ENCODE measurements at regions not wholly inside any gene's neighbourhood (a gene's known extent, or its start where the extent isn't known, plus 50 kb on each side); places are given as distances from the start of the nearest gene placed in this dataset.
"Not testable (repeated sequence)": the region's sequence is repeated elsewhere in the genome, so short reads cannot be mapped to it uniquely, and the experiment has no call there.

- no peak for DNase-seq (ENCODE audit: insufficient read length, low spot score)
- TF ChIP-seq SPI1 (IDR thresholded peaks at IDR 0.05; ENCODE audit: low read depth, low read length) (no peak), PAX5 (IDR thresholded peaks at IDR 0.05; ENCODE audit: insufficient read depth, low read length, severe bottlenecking) (no peak), TAF1 (IDR thresholded peaks at IDR 0.05; ENCODE audit: low read depth, low read length) (no peak), POU2F2 (IDR thresholded peaks at IDR 0.05; ENCODE audit: low read depth, low read length) (no peak), POLR2A (IDR thresholded peaks at IDR 0.05; ENCODE audit: low read depth, low read length) (no peak), POLR2AphosphoS5 (IDR thresholded peaks at IDR 0.05; ENCODE audit: low read depth, low read length) (no peak)
- FAIRE-seq = no peak
Measured at GRCh38 chr12:17020765-17021164, 414.8 kb upstream of the LMO3 start.

GRCh38 chr12:17017402-17017801, 411.4 kb upstream of the LMO3 start:
- no peak for TF ChIP-seq PAX5 (IDR thresholded peaks at IDR 0.05; ENCODE audit: insufficient read depth, low read length, severe bottlenecking)
- no peak for DNase-seq (ENCODE audit: insufficient read length, low spot score)
- FAIRE-seq = no peak

DNA sequence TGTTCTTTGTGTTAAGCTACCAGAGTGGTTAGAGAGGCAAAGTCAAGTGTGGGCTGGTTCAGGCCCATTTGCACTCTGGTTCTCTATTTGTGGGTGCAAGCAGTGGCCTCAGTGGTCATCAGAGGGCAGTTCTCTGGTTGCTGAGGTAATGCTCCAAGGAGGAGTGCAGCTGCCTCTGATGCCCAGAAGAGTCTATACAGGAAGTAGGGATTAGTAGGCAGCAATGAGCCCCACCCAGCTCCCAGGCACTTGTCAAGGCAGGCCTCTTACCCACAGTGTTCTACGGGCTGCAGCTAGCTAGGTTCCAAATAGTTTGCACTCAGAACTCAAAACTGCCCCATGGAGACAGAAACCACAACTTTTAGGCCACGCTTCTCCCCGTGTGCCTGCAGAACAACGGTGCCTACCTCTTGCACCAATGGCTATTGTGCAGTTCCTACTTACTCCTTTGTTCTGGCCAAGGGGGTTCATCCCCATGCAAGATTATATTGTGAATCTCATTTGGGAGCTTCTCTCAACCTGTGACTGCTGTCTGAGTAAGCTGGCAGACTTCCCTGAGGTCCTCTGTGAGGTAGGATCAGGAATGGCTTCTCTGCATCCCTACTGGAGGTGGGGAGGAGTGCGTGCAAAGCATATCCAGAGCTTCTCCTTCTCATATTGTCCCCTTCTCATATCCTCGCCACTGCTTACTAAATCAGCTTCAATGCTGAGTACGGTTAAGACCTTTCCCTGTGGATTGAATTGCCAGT, 410.3 kb upstream of the LMO3 start:
- DNase-seq (ENCODE audit: insufficient read length, low spot score) (no peak), FAIRE-seq (no peak)
- TF ChIP-seq TAF1 (IDR thresholded peaks at IDR 0.05; ENCODE audit: low read depth, low read length) = no peak
- TF ChIP-seq POU2F2 (IDR thresholded peaks at IDR 0.05; ENCODE audit: low read depth, low read length) = no peak
- TF ChIP-seq PAX5 (IDR thresholded peaks at IDR 0.05; ENCODE audit: insufficient read depth, low read length, severe bottlenecking) = no peak
- no peak for TF ChIP-seq SPI1 (IDR thresholded peaks at IDR 0.05; ENCODE audit: low read depth, low read length)
- no peak for TF ChIP-seq POLR2A (IDR thresholded peaks at IDR 0.05; ENCODE audit: low read depth, low read length)
- no peak for TF ChIP-seq POLR2AphosphoS5 (IDR thresholded peaks at IDR 0.05; ENCODE audit: low read depth, low read length)

DNA sequence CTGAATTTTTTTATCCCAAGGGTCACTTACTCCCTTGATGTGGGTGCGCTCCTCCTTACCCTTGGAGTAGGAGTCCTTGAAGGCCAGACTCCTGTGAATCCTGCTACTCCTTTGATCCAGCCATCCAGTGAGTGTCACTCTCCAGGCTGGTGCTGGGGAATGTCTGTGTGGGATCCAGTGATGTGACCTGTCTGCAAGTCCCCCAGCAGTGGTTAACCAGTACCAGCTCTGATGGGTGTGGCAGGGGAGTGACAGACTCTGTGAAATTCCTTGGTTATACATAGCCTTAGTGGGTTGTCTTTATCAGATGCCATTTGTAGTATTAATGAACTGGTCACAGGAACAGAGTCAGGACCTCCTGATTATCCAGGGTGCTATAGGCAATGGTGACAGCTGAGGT, 409.5 kb upstream of the LMO3 start:
- FAIRE-seq (no peak), DNase-seq (ENCODE audit: insufficient read length, low spot score) (no peak)
- TF ChIP-seq POU2F2 (IDR thresholded peaks at IDR 0.05; ENCODE audit: low read depth, low read length) = no peak
- no peak for TF ChIP-seq POLR2AphosphoS5 (IDR thresholded peaks at IDR 0.05; ENCODE audit: low read depth, low read length)
- TF ChIP-seq POLR2A (IDR thresholded peaks at IDR 0.05; ENCODE audit: low read depth, low read length) = no peak

- DNase-seq (ENCODE audit: insufficient read length, low spot score); FAIRE-seq: not testable (repeated sequence)
Measured at GRCh38 chr12:17007442-17008040, 401.6 kb upstream of the LMO3 start.

GRCh38 chr12:16998538-16998937, 392.6 kb upstream of the LMO3 start:
- not testable (repeated sequence) for DNase-seq (ENCODE audit: insufficient read length, low spot score); FAIRE-seq

GRCh38 chr12:16984484-16984883, 378.5 kb upstream of the LMO3 start:
- TF ChIP-seq POU2F2 (IDR thresholded peaks at IDR 0.05; ENCODE audit: low read depth, low read length) = no peak
- no peak for TF ChIP-seq POLR2AphosphoS5 (IDR thresholded peaks at IDR 0.05; ENCODE audit: low read depth, low read length)
- TF ChIP-seq SPI1 (IDR thresholded peaks at IDR 0.05; ENCODE audit: low read depth, low read length) = peak; percentile 80
- no peak for TF ChIP-seq TAF1 (IDR thresholded peaks at IDR 0.05; ENCODE audit: low read depth, low read length)
- no peak for TF ChIP-seq PAX5 (IDR thresholded peaks at IDR 0.05; ENCODE audit: insufficient read depth, low read length, severe bottlenecking)
- FAIRE-seq = no peak
- DNase-seq (ENCODE audit: insufficient read length, low spot score) = no peak

GRCh38 chr12:16972923-16973770, 367.2 kb upstream of the LMO3 start:
- TF ChIP-seq POU2F2 (IDR thresholded peaks at IDR 0.05; ENCODE audit: low read depth, low read length) = no peak
- TF ChIP-seq POLR2AphosphoS5 (IDR thresholded peaks at IDR 0.05; ENCODE audit: low read depth, low read length) = no peak
- TF ChIP-seq POLR2A (IDR thresholded peaks at IDR 0.05; ENCODE audit: low read depth, low read length) = no peak
- no peak for TF ChIP-seq PAX5 (IDR thresholded peaks at IDR 0.05; ENCODE audit: insufficient read depth, low read length, severe bottlenecking)
- TF ChIP-seq TAF1 (IDR thresholded peaks at IDR 0.05; ENCODE audit: low read depth, low read length) = no peak
- TF ChIP-seq SPI1 (IDR thresholded peaks at IDR 0.05; ENCODE audit: low read depth, low read length) = no peak
- FAIRE-seq (no peak), DNase-seq (ENCODE audit: insufficient read length, low spot score) (no peak)

GRCh38 chr12:16962889-16963288, 356.9 kb upstream of the LMO3 start:
- FAIRE-seq (no peak), DNase-seq (ENCODE audit: insufficient read length, low spot score) (no peak)
- TF ChIP-seq TAF1 (IDR thresholded peaks at IDR 0.05; ENCODE audit: low read depth, low read length) (no peak), POLR2AphosphoS5 (IDR thresholded peaks at IDR 0.05; ENCODE audit: low read depth, low read length) (no peak), POLR2A (IDR thresholded peaks at IDR 0.05; ENCODE audit: low read depth, low read length) (no peak), PAX5 (IDR thresholded peaks at IDR 0.05; ENCODE audit: insufficient read depth, low read length, severe bottlenecking) (no peak)

- FAIRE-seq (no peak), DNase-seq (ENCODE audit: insufficient read length, low spot score) (no peak)
Measured at GRCh38 chr12:16955083-16955657, 349.2 kb upstream of the LMO3 start.

More at GRCh38 chr12:16955083-16955657, 349.2 kb upstream of the LMO3 start:
- TF ChIP-seq TAF1 (IDR thresholded peaks at IDR 0.05; ENCODE audit: low read depth, low read length) (no peak), PAX5 (IDR thresholded peaks at IDR 0.05; ENCODE audit: insufficient read depth, low read length, severe bottlenecking) (no peak), SPI1 (IDR thresholded peaks at IDR 0.05; ENCODE audit: low read depth, low read length) (no peak), POU2F2 (IDR thresholded peaks at IDR 0.05; ENCODE audit: low read depth, low read length) (no peak), POLR2A (IDR thresholded peaks at IDR 0.05; ENCODE audit: low read depth, low read length) (no peak), POLR2AphosphoS5 (IDR thresholded peaks at IDR 0.05; ENCODE audit: low read depth, low read length) (no peak)
